ENCODE measurements at regions not wholly inside any gene's neighbourhood (a gene's known extent, or its start where the extent isn't known, plus 50 kb on each side); places are given as distances from the start of the nearest gene placed in this dataset.

DNA sequence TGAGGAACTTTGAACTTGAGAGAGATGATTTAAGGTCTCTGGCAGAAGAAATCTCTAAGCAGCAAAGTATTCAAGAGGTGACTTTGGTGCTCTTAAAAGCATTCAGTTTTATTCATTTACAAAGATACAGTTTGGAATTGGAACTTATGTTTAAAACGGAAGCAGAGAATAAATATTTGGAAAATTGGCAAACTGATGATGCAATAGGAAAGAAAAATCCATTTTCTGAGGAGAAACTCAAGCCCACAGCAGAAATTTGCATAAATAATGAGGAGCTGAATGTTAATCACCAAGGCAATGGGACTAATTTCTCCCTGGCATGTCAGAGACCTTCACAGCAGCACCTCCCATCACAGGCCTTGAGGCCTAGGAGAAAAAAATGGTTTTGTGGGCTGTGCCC is 1022.5 kb upstream of the CHAC2 start:
- Histone ChIP-seq H3K9ac (ENCODE audit: low read depth, low read length) (no peak overlapping the region), H3K27me3 (ENCODE audit: control insufficient read depth, insufficient read depth, low read length) (no peaks in the 10 kb centered on the region), H3K4me1 (ENCODE audit: control insufficient read depth, insufficient read depth, low read length) (no peaks in the 10 kb centered on the region), H3K9me3 (ENCODE audit: control insufficient read depth, insufficient read depth, low read length) (peaks cover 6% of the 10 kb centered on the region), H3K36me3 (ENCODE audit: control insufficient read depth, insufficient read depth, low read length) (no peaks in the 10 kb centered on the region), H3K4me3 (ENCODE audit: low read depth, low read length) (no peak overlapping the region)

DNA sequence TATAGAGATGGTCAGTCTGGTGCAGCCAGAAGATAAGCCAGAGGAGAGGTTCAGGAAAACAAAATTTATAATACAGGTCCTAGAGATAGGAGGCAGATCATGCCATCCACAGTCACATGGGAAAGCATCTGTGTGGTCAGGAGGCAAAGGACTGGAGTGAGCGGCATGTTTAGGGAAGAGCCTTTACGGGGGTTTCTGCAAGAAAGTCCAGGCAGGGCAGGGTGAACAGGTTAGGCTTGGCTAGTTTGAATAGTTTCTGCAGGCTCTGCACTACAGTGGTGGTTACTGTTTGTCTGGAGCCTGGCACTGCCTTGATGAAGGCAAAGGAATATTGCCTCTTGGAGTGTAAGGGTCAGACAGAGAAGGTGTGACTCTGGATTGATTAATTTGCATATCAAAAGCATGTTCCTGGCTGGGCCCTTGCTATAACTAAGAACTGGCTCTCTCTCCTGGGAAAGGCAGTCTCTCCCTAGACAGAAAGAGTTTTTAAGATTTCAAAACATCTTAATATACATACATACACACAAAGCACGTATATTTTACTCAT is 1034.7 kb upstream of the CHAC2 start:
- Histone ChIP-seq H3K9me3 (ENCODE audit: control insufficient read depth, insufficient read depth, low read length) (no peaks in the 10 kb centered on the region), H3K9ac (ENCODE audit: low read depth, low read length) (no peak overlapping the region)

DNA sequence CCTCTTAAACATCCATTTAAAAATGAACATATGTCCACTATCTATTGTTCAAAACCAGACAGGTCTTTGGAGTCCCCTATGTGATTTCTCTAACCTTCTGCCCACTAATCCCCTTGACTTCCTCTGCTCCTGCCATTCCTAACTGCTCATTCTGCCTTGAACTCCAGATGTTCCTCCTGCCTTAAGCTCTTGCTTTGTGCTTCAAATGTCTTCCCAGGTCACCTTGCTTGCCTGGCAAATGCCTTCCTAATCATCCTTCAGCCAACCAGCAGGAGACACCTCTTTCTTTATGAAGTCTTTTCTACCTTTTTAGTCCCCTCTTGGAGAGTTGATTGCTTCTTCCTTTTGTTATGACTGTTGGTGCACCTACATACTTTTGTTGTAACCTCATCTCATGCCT is 1043.0 kb upstream of the CHAC2 start:
- no peaks in the 10 kb centered on the region for H3K9me3 ChIP-seq (ENCODE audit: control insufficient read depth, insufficient read depth, low read length)
- no peak overlapping the region for H3K9ac ChIP-seq (ENCODE audit: low read depth, low read length)
- no peaks in the 10 kb centered on the region for H3K36me3 ChIP-seq (ENCODE audit: control insufficient read depth, insufficient read depth, low read length)
- H3K4me3 ChIP-seq (ENCODE audit: low read depth, low read length), result no peak overlapping the region
- H3K4me1 ChIP-seq (ENCODE audit: control insufficient read depth, insufficient read depth, low read length), result no peaks in the 10 kb centered on the region
- no peaks in the 10 kb centered on the region for H3K27me3 ChIP-seq (ENCODE audit: control insufficient read depth, insufficient read depth, low read length)

More for the DNA sequence above, 1034.7 kb upstream of the CHAC2 start:
- Histone ChIP-seq H3K4me3 (ENCODE audit: low read depth, low read length) (no peak overlapping the region), H3K4me1 (ENCODE audit: control insufficient read depth, insufficient read depth, low read length) (peaks cover 6% of the 10 kb centered on the region), H3K27me3 (ENCODE audit: control insufficient read depth, insufficient read depth, low read length) (no peaks in the 10 kb centered on the region), H3K36me3 (ENCODE audit: control insufficient read depth, insufficient read depth, low read length) (no peaks in the 10 kb centered on the region)

DNA sequence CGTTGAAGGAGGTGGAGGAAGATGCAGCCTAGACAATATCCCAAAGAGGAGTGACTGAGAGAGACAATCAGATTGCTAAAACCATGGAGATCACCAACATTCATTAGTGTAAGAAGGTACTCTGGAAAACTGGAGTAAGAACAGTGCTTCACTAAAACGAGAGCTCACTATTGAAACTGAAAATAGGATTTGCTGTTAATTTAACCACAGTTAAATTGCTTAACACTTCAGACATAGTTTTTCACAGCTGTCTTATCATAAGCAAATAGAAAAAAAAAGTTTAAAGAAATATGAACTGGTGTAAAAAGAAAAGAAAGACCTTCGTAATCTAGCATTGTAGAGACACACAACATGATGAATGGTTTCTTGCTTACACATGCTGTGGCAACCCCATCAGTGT is 1049.8 kb upstream of the CHAC2 start:
- Histone ChIP-seq H3K36me3 (ENCODE audit: control insufficient read depth, insufficient read depth, low read length) (no peaks in the 10 kb centered on the region), H3K4me3 (ENCODE audit: low read depth, low read length) (no peak overlapping the region), H3K9me3 (ENCODE audit: control insufficient read depth, insufficient read depth, low read length) (no peaks in the 10 kb centered on the region)

DNA sequence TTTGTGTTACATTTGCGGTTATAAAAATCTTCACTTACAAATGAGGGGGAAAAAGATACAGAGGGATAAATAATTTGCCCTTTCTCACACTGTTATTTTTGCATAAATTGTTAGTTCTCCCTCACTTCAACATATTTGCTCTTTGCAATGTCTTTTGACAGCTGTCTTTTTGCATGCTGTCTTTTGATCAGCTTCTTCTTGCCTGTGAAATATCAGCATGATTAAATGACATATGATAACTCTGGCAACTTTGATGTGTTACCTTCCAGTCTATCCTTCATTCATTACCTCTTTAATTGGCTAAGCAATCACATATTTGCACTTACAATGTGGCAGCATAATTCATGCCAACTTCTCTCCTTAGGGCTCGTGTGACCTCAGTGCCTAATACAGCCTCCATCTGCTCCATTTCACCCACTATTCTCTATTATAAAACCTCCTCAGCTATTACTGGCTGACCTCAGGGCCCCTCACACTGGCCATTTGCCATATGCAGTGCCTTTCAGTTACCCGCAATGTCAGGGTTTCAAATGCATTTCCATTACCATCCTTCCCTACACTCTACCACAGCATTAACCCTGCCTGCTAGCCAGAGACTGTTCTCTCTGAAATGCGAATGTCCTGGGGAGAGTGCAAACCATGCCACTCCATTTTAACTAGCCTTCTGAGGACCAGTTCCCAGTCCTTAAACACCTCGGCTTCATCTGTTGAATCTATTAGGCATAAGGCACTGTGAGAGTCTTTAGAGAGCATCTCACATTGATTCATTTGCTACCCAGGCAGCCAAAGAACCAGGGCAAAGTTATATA is 1056.6 kb upstream of the CHAC2 start:
- H3K36me3 ChIP-seq (ENCODE audit: control insufficient read depth, insufficient read depth, low read length), result no peaks in the 10 kb centered on the region
- no peaks in the 10 kb centered on the region for H3K4me1 ChIP-seq (ENCODE audit: control insufficient read depth, insufficient read depth, low read length)
- H3K27me3 ChIP-seq (ENCODE audit: control insufficient read depth, insufficient read depth, low read length), result no peaks in the 10 kb centered on the region
- H3K9ac ChIP-seq (ENCODE audit: low read depth, low read length), result no peak overlapping the region
- H3K4me3 ChIP-seq (ENCODE audit: low read depth, low read length), result no peak overlapping the region
- no peaks in the 10 kb centered on the region for H3K9me3 ChIP-seq (ENCODE audit: control insufficient read depth, insufficient read depth, low read length)

More for the DNA sequence above, 1049.8 kb upstream of the CHAC2 start:
- H3K9ac ChIP-seq (ENCODE audit: low read depth, low read length), result no peak overlapping the region
- H3K27me3 ChIP-seq (ENCODE audit: control insufficient read depth, insufficient read depth, low read length), result no peaks in the 10 kb centered on the region
- no peaks in the 10 kb centered on the region for H3K4me1 ChIP-seq (ENCODE audit: control insufficient read depth, insufficient read depth, low read length)

DNA sequence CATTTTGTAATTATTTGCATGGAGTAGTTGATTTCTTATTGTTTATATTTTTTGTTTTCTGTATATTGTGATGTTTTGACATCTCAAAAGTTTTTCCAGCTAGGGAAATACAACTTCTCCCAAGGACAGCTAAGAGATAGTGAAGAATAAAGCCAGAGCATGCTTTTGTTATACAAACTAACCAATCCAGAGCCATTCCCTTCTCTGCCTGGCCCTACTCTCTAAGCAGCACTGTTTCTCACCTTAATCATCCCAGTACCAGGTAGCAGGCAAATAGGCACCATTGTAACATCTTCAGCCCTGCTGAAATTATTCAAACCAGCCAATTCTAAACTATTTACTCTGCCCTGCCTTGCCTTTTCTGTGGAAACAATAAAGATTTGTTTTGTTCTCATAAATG is 1063.4 kb upstream of the CHAC2 start:
- Histone ChIP-seq H3K27me3 (ENCODE audit: control insufficient read depth, insufficient read depth, low read length) (no peaks in the 10 kb centered on the region), H3K9me3 (ENCODE audit: control insufficient read depth, insufficient read depth, low read length) (no peaks in the 10 kb centered on the region), H3K4me1 (ENCODE audit: control insufficient read depth, insufficient read depth, low read length) (no peaks in the 10 kb centered on the region), H3K4me3 (ENCODE audit: low read depth, low read length) (no peak overlapping the region), H3K9ac (ENCODE audit: low read depth, low read length) (no peak overlapping the region), H3K36me3 (ENCODE audit: control insufficient read depth, insufficient read depth, low read length) (no peaks in the 10 kb centered on the region)

DNA sequence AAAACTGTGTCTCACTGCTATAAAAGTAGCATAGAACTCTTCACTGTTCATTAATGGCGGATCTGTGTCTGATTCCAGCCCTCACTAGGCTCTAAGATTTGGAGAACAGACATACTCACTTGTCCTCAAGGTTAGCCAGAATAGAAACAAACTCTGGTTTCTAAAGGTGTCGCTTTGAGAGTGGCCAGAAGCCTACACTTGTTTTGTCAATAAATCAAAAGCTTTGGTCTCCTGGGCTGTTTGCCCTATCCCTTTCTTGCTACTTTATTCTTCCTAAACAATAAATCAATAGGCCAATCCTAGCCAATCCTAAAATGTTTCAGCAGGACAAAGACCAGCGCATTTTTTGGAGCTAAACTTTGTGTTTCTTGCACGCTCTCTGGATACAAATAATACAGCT is 1064.6 kb upstream of the CHAC2 start:
- Histone ChIP-seq H3K4me1 (ENCODE audit: control insufficient read depth, insufficient read depth, low read length) (no peaks in the 10 kb centered on the region), H3K27me3 (ENCODE audit: control insufficient read depth, insufficient read depth, low read length) (no peaks in the 10 kb centered on the region), H3K9me3 (ENCODE audit: control insufficient read depth, insufficient read depth, low read length) (no peaks in the 10 kb centered on the region), H3K9ac (ENCODE audit: low read depth, low read length) (no peak overlapping the region), H3K36me3 (ENCODE audit: control insufficient read depth, insufficient read depth, low read length) (no peaks in the 10 kb centered on the region), H3K4me3 (ENCODE audit: low read depth, low read length) (no peak overlapping the region)

DNA sequence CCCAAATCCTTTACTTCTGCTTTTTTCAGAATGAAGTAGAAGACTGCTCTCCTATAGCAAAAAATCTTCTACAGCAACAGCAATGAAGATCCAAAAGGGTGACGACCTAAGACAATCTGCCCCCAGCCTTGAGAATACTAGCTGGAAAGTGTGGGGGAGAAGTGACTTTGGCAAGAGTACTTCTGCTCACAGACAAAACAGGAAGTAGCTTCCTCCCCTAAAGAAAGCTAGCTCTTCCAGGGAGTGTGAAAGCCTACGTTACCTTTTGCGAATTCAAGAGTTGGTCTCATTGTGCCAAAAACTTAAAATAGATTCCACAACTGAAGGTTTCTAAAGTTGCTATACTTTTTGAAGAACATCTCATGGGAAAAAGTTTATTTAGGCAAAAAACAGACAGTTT is 1069.2 kb upstream of the CHAC2 start:
- Histone ChIP-seq H3K9ac (ENCODE audit: low read depth, low read length) (no peak overlapping the region), H3K4me1 (ENCODE audit: control insufficient read depth, insufficient read depth, low read length) (no peaks in the 10 kb centered on the region), H3K36me3 (ENCODE audit: control insufficient read depth, insufficient read depth, low read length) (no peaks in the 10 kb centered on the region), H3K9me3 (ENCODE audit: control insufficient read depth, insufficient read depth, low read length) (no peaks in the 10 kb centered on the region), H3K27me3 (ENCODE audit: control insufficient read depth, insufficient read depth, low read length) (no peaks in the 10 kb centered on the region), H3K4me3 (ENCODE audit: low read depth, low read length) (no peak overlapping the region)

DNA sequence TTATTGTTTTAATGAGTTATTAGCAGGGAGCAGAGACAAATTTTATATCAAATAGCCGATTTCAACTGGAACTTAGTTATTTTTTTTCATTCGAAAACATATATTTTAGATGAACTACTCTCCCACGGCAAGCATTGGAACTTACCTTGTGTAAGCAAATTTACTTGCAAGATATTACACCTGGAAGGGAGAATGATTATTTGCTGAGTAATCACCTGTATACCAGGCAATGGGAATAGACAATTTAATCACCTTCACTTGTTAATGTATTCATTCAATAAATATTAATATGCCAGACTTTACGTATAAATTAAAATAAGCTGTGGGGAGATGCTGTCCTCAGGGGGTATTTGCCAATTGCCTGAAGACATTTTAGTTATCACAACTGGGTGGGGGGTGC is 1069.9 kb upstream of the CHAC2 start:
- no peaks in the 10 kb centered on the region for H3K27me3 ChIP-seq (ENCODE audit: control insufficient read depth, insufficient read depth, low read length)
- no peak overlapping the region for H3K9ac ChIP-seq (ENCODE audit: low read depth, low read length)
- H3K9me3 ChIP-seq (ENCODE audit: control insufficient read depth, insufficient read depth, low read length), result no peaks in the 10 kb centered on the region
- no peaks in the 10 kb centered on the region for H3K4me1 ChIP-seq (ENCODE audit: control insufficient read depth, insufficient read depth, low read length)
- no peaks in the 10 kb centered on the region for H3K36me3 ChIP-seq (ENCODE audit: control insufficient read depth, insufficient read depth, low read length)
- H3K4me3 ChIP-seq (ENCODE audit: low read depth, low read length), result no peak overlapping the region

DNA sequence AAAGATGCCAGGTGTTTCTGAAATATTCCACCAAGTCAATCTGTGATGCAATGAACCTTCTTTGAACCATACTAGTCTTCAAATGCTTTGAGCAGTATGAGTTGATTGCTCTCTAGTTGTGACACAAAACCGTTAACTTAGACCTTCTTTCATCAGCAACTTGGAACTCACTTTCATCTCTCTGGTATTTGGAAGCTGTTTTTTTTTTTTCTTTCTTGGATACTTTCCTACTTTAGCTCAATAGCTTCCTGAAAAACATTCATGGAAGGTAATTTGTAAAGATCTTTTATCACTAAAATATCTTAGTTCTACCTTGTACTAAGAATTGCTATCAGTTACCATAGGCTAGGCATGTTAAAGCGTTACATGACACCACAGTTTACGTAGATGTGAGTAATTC is 1071.9 kb upstream of the CHAC2 start:
- H3K4me3 ChIP-seq (ENCODE audit: low read depth, low read length), result no peak overlapping the region
- H3K9me3 ChIP-seq (ENCODE audit: control insufficient read depth, insufficient read depth, low read length), result no peaks in the 10 kb centered on the region
- no peaks in the 10 kb centered on the region for H3K36me3 ChIP-seq (ENCODE audit: control insufficient read depth, insufficient read depth, low read length)
- no peak overlapping the region for H3K9ac ChIP-seq (ENCODE audit: low read depth, low read length)
- no peaks in the 10 kb centered on the region for H3K4me1 ChIP-seq (ENCODE audit: control insufficient read depth, insufficient read depth, low read length)
- H3K27me3 ChIP-seq (ENCODE audit: control insufficient read depth, insufficient read depth, low read length), result no peaks in the 10 kb centered on the region

DNA sequence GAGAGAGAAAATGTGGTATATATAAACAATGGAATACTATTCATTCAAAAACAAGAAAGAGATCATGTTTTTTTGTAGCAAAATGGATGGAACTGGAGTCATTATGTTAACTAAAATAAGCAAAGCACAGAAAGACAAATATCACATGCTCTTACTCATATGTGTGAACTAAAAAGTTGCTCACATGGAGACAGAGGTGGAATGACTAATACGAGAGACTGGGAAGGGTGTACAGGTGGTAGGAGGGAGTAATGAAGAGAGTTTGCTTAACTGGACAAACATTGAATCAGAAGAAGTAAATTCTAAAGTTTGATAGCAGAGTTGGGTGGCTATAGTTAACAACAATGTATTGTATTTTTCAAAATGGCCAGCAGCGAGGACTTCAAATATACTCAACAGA is 1080.7 kb upstream of the CHAC2 start:
- Histone ChIP-seq H3K4me3 (ENCODE audit: low read depth, low read length) (no peak overlapping the region), H3K9me3 (ENCODE audit: control insufficient read depth, insufficient read depth, low read length) (no peaks in the 10 kb centered on the region), H3K36me3 (ENCODE audit: control insufficient read depth, insufficient read depth, low read length) (no peaks in the 10 kb centered on the region), H3K9ac (ENCODE audit: low read depth, low read length) (no peak overlapping the region), H3K27me3 (ENCODE audit: control insufficient read depth, insufficient read depth, low read length) (no peaks in the 10 kb centered on the region), H3K4me1 (ENCODE audit: control insufficient read depth, insufficient read depth, low read length) (no peaks in the 10 kb centered on the region)

DNA sequence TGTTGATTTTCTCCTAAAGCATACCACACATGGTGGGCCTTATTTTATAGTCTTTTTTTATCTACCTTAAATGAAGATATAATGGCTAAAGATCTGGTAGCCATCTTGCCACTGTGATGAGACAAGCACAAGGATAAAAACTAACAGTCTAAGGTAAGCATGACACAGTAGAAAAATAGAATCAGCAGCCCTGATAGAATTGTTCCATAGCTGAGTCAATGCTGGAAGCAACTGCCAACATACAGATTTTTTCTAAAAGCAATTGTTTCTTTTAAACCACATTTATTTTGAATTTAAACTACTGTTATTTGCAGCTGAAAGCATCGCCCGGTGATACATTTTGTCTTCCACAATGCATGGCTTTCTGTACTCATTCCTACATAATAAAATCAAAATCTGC is 1091.5 kb upstream of the CHAC2 start:
- no peaks in the 10 kb centered on the region for H3K36me3 ChIP-seq (ENCODE audit: control insufficient read depth, insufficient read depth, low read length)
- H3K4me1 ChIP-seq (ENCODE audit: control insufficient read depth, insufficient read depth, low read length), result peaks cover 11% of the 10 kb centered on the region
- H3K27me3 ChIP-seq (ENCODE audit: control insufficient read depth, insufficient read depth, low read length), result no peaks in the 10 kb centered on the region
- peak overlapping the region; percentile 42 for H3K9ac ChIP-seq (ENCODE audit: low read depth, low read length)
- no peaks in the 10 kb centered on the region for H3K9me3 ChIP-seq (ENCODE audit: control insufficient read depth, insufficient read depth, low read length)
- H3K4me3 ChIP-seq (ENCODE audit: low read depth, low read length), result no peak overlapping the region
